Psoas muscle (tissue), 7 donors: ENCODE measurements at regions not wholly inside any gene's neighbourhood (a gene's known extent, or its start where the extent isn't known, plus 50 kb on each side); places are given as distances from the start of the nearest gene placed in this dataset.
"Not testable (repeated sequence)": the region's sequence is repeated elsewhere in the genome, so short reads cannot be mapped to it uniquely, and the experiment has no call there.

ENCODE experiments used
- ATAC-seq, 4 donors: fragments of 200-7000 bp; cut with Tn5 transposase; one replicate each; pipeline ENCODE4 v1.9.1; 2020; ENCODE audit warnings: moderate library complexity in 3 of 4, mild to moderate bottlenecking in 2 of 4
- DNase-seq, 2 donors: peaks; one replicate each; pipeline ENCODE4 v3.0.0-alpha.2; 2020
- H3K27ac ChIP-seq: fragments of 200-600 bp; one replicate; pipeline ENCODE4 v1.8.0; 2022
- H3K27me3 ChIP-seq, 3 donors: fragments of 200-600 bp in 1 of 3; one replicate each; pipeline versions ENCODE4 v1.6.1 to v1.8.0; 2013 to 2022; ENCODE audit warnings: low read length in 2 of 3, mild to moderate bottlenecking in 2 of 3, moderate library complexity in 1 of 3; ENCODE audit not compliant: insufficient read depth in 3 of 3
- H3K36me3 ChIP-seq, 2 donors: fragments of 200-600 bp in 1 of 2; one replicate each; pipeline versions ENCODE4 v1.6.1 to v1.8.0; 2013 to 2022; ENCODE audit warnings: low read depth in 1 of 2, mild to moderate bottlenecking in 1 of 2, moderate library complexity in 1 of 2; ENCODE audit not compliant: insufficient read depth in 1 of 2
- H3K4me1 ChIP-seq: fragments of 200-600 bp; one replicate; pipeline ENCODE4 v1.8.0; 2022
- H3K4me3 ChIP-seq: fragments of 200-600 bp; one replicate; pipeline ENCODE4 v1.8.0; 2022; ENCODE audit warnings: mild to moderate bottlenecking
- H3K9me3 ChIP-seq: fragments of 200-600 bp; one replicate; pipeline ENCODE4 v1.8.0; 2022
- CTCF ChIP-seq: fragments of 200-600 bp; IDR thresholded peaks from one replicate; pipeline ENCODE4 v1.8.0; 2022; ENCODE audit warnings: antibody characterized with exemption
- WGBS, 3 donors: extraction: QIAGEN DNeasy Blood & Tissue Kit; methylation state at CpG; one replicate each; pipeline versions ENCODE4 v1.1.6 to v1.1.7; 2013; 5-methylcytosine and 5-hydroxymethylcytosine counted together
- intact Hi-C, 2 donors: fragments of 100-400 bp; cut with DNase I; formaldehyde crosslinking; loops; one replicate each; pipeline versions ENCODE4 v1.11.0 to v1.14.2; 2022
- donor health status: healthy with polysubstance abuse.
- donor health status: DM: no; HTN: no; CAD: no; lungs with moderate emphysema.
- donor health status: Bipolar disorder and iron deficiency.
- donor health status: healthy.
- donor health status: DM: yes; HTN: yes; CAD: no.
- donor health status: DM: no; HTN: no; CAD: no.
- donor health status: DM: yes; HTN: yes; CAD: no.

DNA sequence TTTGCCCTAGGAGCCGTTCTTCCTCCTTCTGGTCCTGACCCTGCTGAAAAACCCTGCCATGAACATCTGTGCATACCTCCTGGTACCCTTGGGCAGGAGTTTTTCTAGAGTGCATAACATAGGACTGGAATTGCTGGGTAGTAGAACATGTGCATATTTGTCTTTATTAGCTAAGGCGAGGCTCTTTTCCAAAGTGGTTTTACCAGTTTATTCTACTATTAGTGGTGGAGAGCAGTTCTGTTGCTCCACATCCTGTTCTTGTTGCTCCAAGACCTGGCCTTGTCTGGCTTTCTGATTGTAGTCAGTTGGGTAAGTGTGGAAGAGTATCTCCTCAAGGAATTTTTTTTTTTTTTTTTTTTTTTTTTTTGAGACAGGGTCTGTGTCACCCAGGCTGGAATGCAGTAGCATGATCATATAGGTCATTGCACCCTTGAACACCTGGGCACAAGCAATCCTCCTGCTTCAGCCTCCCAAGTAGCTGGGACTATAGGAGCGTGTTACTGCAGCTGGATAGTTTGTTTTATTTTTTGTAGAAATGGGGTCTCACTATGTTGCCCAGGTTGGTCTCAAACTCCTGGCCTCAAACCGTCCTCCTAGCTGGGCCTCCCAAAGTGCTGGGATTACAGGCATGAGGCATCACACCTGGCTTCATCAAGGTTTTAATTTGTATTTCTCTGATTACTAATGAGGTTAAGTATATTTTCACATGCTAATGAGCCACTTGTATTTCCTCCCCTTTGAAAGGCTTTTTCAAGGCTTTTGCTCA is 85.2 kb downstream of the SPRY4 start:
- TF ChIP-seq CTCF: no peak
- H3K27me3 ChIP-seq: peaks cover 0 to 2% (median 0%) of the 10 kb centered on the region in 3 donors
- intact Hi-C loops: no loop called here
- H3K4me1 ChIP-seq: no peaks in the 10 kb centered on the region
- DNase-seq: no peak
- H3K9me3 ChIP-seq: no peaks in the 10 kb centered on the region
- H3K36me3 ChIP-seq: no peaks in the 10 kb centered on the region
- 94 to 97% (median 95%) methylated on average over 4 of the region's 4 CpGs for WGBS, 3 donors
- no peak for ATAC-seq
- no peak overlapping the region for H3K27ac ChIP-seq
- no peak overlapping the region for H3K4me3 ChIP-seq

DNA sequence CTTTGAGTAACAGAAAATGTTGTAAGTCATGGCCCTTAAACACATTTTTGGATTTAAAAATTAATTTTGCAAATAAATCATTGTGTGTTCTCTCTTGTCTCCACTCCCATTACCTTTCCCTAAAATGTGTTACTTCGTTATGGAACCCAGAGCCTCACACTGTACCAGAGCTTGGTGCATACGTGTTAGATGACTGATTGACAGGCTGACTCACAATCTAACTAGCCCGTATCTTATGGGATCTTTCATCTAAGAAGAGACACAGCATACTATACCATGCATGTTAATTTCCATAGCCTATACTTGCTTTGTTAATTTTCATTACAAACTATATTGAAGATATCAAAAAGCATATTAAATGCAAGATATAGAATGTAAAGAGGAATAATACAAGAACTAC is 87.1 kb downstream of the SPRY4 start:
- Histone ChIP-seq H3K9me3 (no peaks in the 10 kb centered on the region), H3K27ac (no peak overlapping the region), H3K4me3 (no peak overlapping the region), H3K36me3 (no peaks in the 10 kb centered on the region), H3K4me1 (no peaks in the 10 kb centered on the region), H3K27me3 (peaks cover 0 to 5% (median 2%) of the 10 kb centered on the region in 3 donors)
- DNase-seq: no peak
- intact Hi-C loops: no loop called here
- no peak for ATAC-seq
- TF ChIP-seq CTCF: no peak
- WGBS, 3 donors: 95 to 96% (median 96%) methylated on average over 3 of the region's 3 CpGs

DNA sequence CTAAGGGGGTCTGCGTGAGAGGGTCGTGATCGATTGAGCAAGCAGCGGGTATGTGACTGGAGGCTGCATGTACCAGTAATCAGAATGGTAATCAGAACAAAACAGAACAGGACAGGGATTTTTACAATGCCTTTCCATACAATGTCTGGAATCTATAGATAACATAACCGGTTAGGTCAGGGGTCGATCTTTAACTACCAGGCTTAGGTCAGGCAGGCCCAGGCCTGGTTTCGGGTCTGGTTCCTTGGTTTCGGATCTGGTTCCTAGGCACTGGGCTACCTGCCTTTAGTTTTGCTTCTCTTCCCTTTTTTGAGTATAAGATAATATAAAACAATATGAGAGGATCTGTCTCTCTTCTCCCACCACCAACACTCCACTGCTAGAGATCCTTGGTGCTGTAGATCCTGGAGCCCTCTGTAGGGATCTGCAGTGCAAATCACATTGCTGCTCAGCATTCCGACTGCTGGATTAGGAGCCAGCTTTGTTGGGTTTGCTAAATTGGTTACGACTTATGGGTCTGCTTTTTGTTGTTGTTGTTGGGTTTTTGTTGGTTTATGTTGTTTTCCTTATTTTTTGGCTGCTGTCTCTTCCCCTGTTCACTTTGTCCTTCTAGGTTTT is 88.0 kb downstream of the SPRY4 start:
- H3K27ac ChIP-seq, DNase-seq, intact Hi-C loops, ATAC-seq, H3K4me1 ChIP-seq, H3K9me3 ChIP-seq, H3K4me3 ChIP-seq, H3K27me3 ChIP-seq, H3K36me3 ChIP-seq: not testable (repeated sequence)
- WGBS, 3 donors: 89 to 96% (median 92%) methylated on average over 8 to 10 of the region's 10 CpGs

- 84 to 88% (median 84%) methylated on average over 24 of the region's 24 CpGs for whole genome bisulfite sequencing, 3 donors
- no peak for TF ChIP-seq CTCF
- Histone ChIP-seq H3K36me3 (no peaks in the 10 kb centered on the region), H3K27ac (no peak overlapping the region), H3K4me3 (no peak overlapping the region), H3K27me3 (peaks cover 0 to 5% (median 2%) of the 10 kb centered on the region in 3 donors), H3K9me3 (no peaks in the 10 kb centered on the region), H3K4me1 (no peaks in the 10 kb centered on the region)
- ATAC-seq (no peak), DNase-seq (no peak)
- intact Hi-C loops: no loop called here
Observed at GRCh38 chr5:142235870-142236672, 88.8 kb downstream of the SPRY4 start.
